ENCODE measurements at regions not wholly inside any gene's neighbourhood (a gene's known extent, or its start where the extent isn't known, plus 50 kb on each side); places are given as distances from the start of the nearest gene placed in this dataset.
"Not testable (repeated sequence)": the region's sequence is repeated elsewhere in the genome, so short reads cannot be mapped to it uniquely, and the experiment has no call there.

- in situ Hi-C loops (cut with HindIII; ENCODE audit: low pct_ligation_motif_present, low sequenced_read_pairs), result no loop called here
- DNase-seq, result no peak
- no peak for TF ChIP-seq CTCF (IDR thresholded peaks at IDR 0.05; ENCODE audit: low read depth, low read length, missing control alignments)
Observed at GRCh38 chr17:27157297-27157696, 136.6 kb upstream of the WSB1 start.

GRCh38 chr17:27157898-27158297 is 136.0 kb upstream of the WSB1 start:
- Histone ChIP-seq H3K36me3 (replicated peaks) (no peaks in the 10 kb centered on the region), H3K4me3 (ENCODE audit: low read depth, low read length) (no peak overlapping the region), H3K27me3 (replicated peaks) (no peaks in the 10 kb centered on the region), H3K27ac (no peak overlapping the region)
- in situ Hi-C loops (cut with HindIII; ENCODE audit: low pct_ligation_motif_present, low sequenced_read_pairs), result no loop called here
- DNase-seq, result no peak
- TF ChIP-seq CTCF (IDR thresholded peaks at IDR 0.05; ENCODE audit: low read depth, low read length, missing control alignments), result no peak

More at GRCh38 chr17:27157297-27157696, 136.6 kb upstream of the WSB1 start:
- H3K27ac ChIP-seq, result no peak overlapping the region
- H3K4me3 ChIP-seq (ENCODE audit: low read depth, low read length), result no peak overlapping the region
- no peaks in the 10 kb centered on the region for H3K27me3 ChIP-seq (replicated peaks)
- no peaks in the 10 kb centered on the region for H3K36me3 ChIP-seq (replicated peaks)

- TF ChIP-seq CTCF (IDR thresholded peaks at IDR 0.05; ENCODE audit: low read depth, low read length, missing control alignments), result no peak
- in situ Hi-C loops (cut with HindIII; ENCODE audit: low pct_ligation_motif_present, low sequenced_read_pairs), result no loop called here
Observed at GRCh38 chr17:27158382-27158781, 135.5 kb upstream of the WSB1 start.

GRCh38 chr17:27180322-27180721 is 113.6 kb upstream of the WSB1 start:
- no peak for TF ChIP-seq CTCF (IDR thresholded peaks at IDR 0.05; ENCODE audit: low read depth, low read length, missing control alignments)
- H3K36me3 ChIP-seq (replicated peaks), result no peaks in the 10 kb centered on the region
- no peak overlapping the region for H3K4me3 ChIP-seq (ENCODE audit: low read depth, low read length)
- in situ Hi-C loops (cut with HindIII; ENCODE audit: low pct_ligation_motif_present, low sequenced_read_pairs), result no loop called here
- H3K27ac ChIP-seq, result no peak overlapping the region
- no peak for DNase-seq
- H3K27me3 ChIP-seq (replicated peaks), result no peaks in the 10 kb centered on the region

More at GRCh38 chr17:27158382-27158781, 135.5 kb upstream of the WSB1 start:
- no peaks in the 10 kb centered on the region for H3K27me3 ChIP-seq (replicated peaks)
- no peaks in the 10 kb centered on the region for H3K36me3 ChIP-seq (replicated peaks)
- H3K27ac ChIP-seq, result no peak overlapping the region
- DNase-seq, result no peak
- H3K4me3 ChIP-seq (ENCODE audit: low read depth, low read length), result no peak overlapping the region

GRCh38 chr17:27181379-27181925 is 112.5 kb upstream of the WSB1 start:
- DNase-seq; in situ Hi-C loops (cut with HindIII; ENCODE audit: low pct_ligation_motif_present, low sequenced_read_pairs); H3K27ac ChIP-seq: not testable (repeated sequence)

GRCh38 chr17:27181935-27182334 is 112.0 kb upstream of the WSB1 start:
- Histone ChIP-seq H3K27me3 (replicated peaks) (no peaks in the 10 kb centered on the region), H3K36me3 (replicated peaks) (no peaks in the 10 kb centered on the region), H3K4me3 (ENCODE audit: low read depth, low read length) (no peak overlapping the region), H3K27ac (no peak overlapping the region)
- in situ Hi-C loops (cut with HindIII; ENCODE audit: low pct_ligation_motif_present, low sequenced_read_pairs), result no loop called here
- TF ChIP-seq CTCF (IDR thresholded peaks at IDR 0.05; ENCODE audit: low read depth, low read length, missing control alignments), result no peak
- DNase-seq, result no peak

More at GRCh38 chr17:27181379-27181925, 112.5 kb upstream of the WSB1 start:
- not testable (repeated sequence) for H3K4me3 ChIP-seq (ENCODE audit: low read depth, low read length); H3K36me3 ChIP-seq (replicated peaks); H3K27me3 ChIP-seq (replicated peaks)

All from brain microvascular endothelial cell (primary cell).